ENCODE measurements at regions not wholly inside any gene's neighbourhood (a gene's known extent, or its start where the extent isn't known, plus 50 kb on each side); places are given as distances from the start of the nearest gene placed in this dataset.

DNA sequence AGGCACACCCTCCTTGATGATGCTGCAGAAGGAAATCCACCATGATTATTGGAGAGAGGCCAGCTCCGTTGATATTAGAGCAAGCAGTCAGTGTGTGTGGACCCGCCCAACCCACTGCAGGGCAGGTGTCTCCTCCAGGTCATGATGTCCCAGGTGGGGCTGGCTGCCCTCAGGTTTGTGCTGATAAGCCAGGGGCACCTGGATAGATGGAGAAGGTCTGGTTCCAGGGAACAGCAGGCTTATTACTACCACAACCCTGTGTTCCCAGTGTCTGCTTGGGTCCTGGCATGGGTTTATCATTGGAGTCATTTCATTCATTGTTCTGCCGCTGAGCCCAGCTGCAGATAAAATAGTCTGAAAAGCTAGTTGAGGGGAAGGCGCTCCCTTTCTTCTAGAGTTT, 181.1 kb upstream of the NECTIN1 start:
- TF ChIP-seq POLR2A (IDR thresholded peaks at IDR 0.05; ENCODE audit: low read depth, low read length) (no peak), EZH2 (IDR thresholded peaks at IDR 0.05; ENCODE audit: borderline replicate concordance, low read depth, low read length, severe bottlenecking) (no peak), POLR2AphosphoS5 (IDR thresholded peaks at IDR 0.05; ENCODE audit: insufficient read depth, low read depth, low read length) (no peak), GATA2 (IDR thresholded peaks at IDR 0.05; ENCODE audit: insufficient read depth, insufficient read length, low read depth, low read length) (no peak), FOS (IDR thresholded peaks at IDR 0.05; ENCODE audit: borderline replicate concordance, insufficient read depth, low read length) (no peak), JUN (IDR thresholded peaks at IDR 0.05; ENCODE audit: borderline replicate concordance, insufficient read depth, insufficient read length, low read depth) (no peak), MYC (IDR thresholded peaks at IDR 0.05; ENCODE audit: low read depth, low read length) (no peak)
- TF ChIP-seq, protein P1, sequence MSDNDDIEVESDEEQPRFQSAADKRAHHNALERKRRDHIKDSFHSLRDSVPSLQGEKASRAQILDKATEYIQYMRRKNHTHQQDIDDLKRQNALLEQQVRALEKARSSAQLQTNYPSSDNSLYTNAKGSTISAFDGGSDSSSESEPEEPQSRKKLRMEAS (IDR thresholded peaks at IDR 0.05; ENCODE audit: insufficient read depth, insufficient read length), result no peak
- TF ChIP-seq, protein P2, sequence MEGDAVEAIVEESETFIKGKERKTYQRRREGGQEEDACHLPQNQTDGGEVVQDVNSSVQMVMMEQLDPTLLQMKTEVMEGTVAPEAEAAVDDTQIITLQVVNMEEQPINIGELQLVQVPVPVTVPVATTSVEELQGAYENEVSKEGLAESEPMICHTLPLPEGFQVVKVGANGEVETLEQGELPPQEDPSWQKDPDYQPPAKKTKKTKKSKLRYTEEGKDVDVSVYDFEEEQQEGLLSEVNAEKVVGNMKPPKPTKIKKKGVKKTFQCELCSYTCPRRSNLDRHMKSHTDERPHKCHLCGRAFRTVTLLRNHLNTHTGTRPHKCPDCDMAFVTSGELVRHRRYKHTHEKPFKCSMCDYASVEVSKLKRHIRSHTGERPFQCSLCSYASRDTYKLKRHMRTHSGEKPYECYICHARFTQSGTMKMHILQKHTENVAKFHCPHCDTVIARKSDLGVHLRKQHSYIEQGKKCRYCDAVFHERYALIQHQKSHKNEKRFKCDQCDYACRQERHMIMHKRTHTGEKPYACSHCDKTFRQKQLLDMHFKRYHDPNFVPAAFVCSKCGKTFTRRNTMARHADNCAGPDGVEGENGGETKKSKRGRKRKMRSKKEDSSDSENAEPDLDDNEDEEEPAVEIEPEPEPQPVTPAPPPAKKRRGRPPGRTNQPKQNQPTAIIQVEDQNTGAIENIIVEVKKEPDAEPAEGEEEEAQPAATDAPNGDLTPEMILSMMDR (IDR thresholded peaks at IDR 0.05; ENCODE audit: extremely low read depth in 1 of 2, insufficient read depth in 1 of 2, low read depth in 1 of 2, low read length in 2 of 2), result no peak

Measured in endothelial cell of umbilical vein (primary cell).